C4-2B (cell line): ENCODE measurements at regions not wholly inside any gene's neighbourhood (a gene's known extent, or its start where the extent isn't known, plus 50 kb on each side); places are given as distances from the start of the nearest gene placed in this dataset.

Source experiments
- ZFX ChIP-seq: fragments of 450-650 bp; IDR thresholded peaks from 2 replicates; pipeline ENCODE4 v1.6.1; 2017
- TF ChIP-seq, protein P1 (sequence below): fragments of 450-650 bp; conservative IDR thresholded peaks from 2 replicates; pipeline ENCODE4 v1.5.1; 2017; ENCODE audit warnings: mild to moderate bottlenecking

DNA sequence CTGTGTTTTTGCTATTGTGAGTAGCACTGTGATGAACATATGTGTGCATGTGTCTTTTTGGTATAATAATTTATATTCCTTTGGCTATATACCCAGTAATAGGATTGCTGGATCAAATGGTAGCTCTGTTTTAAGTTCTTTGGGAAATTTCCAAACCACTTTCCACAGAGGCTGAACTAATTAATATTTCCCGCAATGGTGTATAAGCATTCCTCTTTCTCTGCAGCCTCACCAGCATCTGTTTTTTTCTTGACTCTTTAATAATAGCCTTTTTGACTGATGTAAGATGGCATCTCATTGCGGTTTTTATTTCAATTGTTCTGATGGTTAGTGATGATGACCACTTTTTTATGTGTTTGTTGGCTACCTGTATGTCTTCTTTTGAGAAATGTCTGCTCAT lies 247.7 kb upstream of the NDST3 start:
- TF ChIP-seq, protein P1, sequence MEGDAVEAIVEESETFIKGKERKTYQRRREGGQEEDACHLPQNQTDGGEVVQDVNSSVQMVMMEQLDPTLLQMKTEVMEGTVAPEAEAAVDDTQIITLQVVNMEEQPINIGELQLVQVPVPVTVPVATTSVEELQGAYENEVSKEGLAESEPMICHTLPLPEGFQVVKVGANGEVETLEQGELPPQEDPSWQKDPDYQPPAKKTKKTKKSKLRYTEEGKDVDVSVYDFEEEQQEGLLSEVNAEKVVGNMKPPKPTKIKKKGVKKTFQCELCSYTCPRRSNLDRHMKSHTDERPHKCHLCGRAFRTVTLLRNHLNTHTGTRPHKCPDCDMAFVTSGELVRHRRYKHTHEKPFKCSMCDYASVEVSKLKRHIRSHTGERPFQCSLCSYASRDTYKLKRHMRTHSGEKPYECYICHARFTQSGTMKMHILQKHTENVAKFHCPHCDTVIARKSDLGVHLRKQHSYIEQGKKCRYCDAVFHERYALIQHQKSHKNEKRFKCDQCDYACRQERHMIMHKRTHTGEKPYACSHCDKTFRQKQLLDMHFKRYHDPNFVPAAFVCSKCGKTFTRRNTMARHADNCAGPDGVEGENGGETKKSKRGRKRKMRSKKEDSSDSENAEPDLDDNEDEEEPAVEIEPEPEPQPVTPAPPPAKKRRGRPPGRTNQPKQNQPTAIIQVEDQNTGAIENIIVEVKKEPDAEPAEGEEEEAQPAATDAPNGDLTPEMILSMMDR = no peak
- no peak for TF ChIP-seq ZFX
